ENCODE measurements at regions not wholly inside any gene's neighbourhood (a gene's known extent, or its start where the extent isn't known, plus 50 kb on each side); places are given as distances from the start of the nearest gene placed in this dataset.
"Not testable (repeated sequence)": the region's sequence is repeated elsewhere in the genome, so short reads cannot be mapped to it uniquely, and the experiment has no call there.

DNA sequence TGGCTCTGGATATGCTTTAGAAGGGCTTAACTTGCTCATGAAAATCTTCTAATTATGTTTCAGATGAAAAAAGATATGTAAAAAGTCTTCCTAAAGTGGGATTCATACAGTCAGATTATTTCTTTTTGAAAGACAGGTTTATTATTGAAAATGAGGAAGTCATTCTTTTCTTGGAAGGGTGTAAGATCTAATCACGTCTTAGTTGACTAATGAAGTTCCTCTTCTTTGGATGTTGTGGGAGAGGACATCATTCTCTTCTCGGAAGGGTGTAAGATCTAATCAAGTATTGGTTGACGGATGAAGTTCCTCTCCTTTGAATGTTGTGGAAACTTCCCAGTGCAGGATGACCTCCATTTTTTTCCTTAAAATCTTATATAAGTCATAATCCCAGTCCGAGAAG is 74.9 kb downstream of the ALG10 start:
- no peak for DNase-seq

- no peak for DNase-seq
These were observed 83.2 kb downstream of the ALG10 start for GRCh38 chr12:34105392-34105933.

- DNase-seq, result no peak
These were observed 83.9 kb downstream of the ALG10 start for GRCh38 chr12:34106172-34106571.

DNA sequence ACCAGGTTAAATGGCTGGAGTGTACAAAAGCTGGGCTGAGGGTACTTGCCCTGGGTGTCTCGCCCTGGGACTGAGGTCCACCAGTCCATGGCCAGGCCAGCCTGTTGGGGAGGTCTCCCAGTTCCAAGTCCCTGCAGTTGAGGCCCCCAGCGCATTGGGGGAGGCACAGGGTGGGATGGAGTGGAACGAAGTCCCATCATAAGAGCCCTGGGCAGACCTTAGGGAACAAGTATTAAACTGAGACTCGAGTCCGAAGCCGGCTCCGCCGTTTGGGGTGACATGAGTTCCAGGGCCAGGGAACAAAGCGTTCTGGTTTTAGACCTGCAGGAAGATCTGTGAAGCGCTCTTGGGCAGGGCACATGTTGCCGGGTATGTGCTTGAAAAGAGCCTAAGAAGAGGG is 84.7 kb downstream of the ALG10 start:
- no peak for DNase-seq

- DNase-seq, result no peak
These were observed 85.6 kb downstream of the ALG10 start for GRCh38 chr12:34107781-34108404.

GRCh38 chr12:34108405-34108803 is 86.1 kb downstream of the ALG10 start:
- no peak for DNase-seq

DNA sequence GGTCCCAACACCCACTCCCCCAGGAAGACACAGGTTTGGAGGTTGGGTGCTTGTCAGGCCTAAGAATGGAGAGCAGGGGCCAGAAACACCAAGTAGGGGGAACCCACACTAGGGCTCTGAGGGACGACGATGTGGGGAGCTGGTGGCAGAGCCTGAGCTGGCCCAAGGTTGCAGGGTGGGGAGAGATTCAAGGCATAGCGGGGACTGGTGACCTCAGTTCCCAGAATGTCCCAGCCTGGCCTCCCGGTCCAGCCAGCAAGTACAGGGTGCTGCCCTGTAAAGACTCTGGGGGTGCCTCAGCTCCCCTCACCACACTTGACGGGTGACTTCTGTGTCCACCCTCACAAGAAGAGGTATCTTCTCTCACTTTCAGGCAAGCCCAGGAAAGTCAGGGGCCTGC is 86.7 kb downstream of the ALG10 start:
- DNase-seq, result no peak

DNA sequence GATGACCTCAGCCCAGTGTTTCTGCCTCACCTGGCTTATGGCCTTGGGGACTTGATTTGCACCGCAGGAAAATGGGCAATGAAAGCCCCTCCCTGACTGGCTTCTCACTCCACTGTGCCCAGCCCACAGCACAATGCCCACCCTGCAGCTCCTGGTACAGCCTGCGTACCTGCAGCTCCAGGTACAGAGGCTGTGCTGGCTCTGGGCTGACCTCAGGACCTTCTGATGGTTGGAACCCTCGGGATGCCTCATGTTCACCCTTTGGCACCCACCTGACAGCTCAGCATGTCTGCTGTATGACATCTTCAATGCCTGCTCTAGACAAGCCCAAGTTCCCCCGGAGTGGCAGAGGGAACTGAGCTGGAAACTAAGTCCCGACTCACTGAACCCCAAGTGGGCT is 87.1 kb downstream of the ALG10 start:
- DNase-seq, result no peak

DNA sequence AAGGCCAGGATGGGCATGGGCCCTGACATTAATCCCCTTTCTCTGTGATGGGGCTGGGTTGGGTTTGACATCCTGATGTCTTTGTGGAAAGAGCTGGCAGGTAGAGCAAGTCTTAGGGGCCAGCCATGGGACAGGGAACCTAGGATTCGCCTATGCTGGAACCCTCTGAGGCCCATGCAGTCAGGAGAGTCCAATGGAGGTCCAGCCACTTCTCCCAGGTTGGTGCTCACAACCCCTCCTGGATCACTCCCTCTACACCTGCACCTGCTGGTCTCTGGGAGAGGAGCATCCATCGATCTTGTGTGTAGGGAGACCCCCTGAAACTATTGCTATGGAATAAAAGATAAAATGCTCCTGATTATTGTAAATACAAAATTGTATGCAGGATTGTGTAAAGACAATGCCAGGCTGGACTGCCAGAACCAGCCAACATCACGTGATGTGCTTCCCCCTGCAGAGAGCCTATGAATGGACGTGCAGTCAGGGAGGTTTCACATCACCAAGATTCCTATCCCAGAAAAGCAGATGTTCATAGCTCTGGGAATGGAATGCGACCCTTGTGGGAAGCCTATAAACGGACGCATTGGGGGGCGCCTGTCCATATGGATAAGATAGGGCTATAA is 87.7 kb downstream of the ALG10 start:
- DNase-seq, result not testable (repeated sequence)

DNA sequence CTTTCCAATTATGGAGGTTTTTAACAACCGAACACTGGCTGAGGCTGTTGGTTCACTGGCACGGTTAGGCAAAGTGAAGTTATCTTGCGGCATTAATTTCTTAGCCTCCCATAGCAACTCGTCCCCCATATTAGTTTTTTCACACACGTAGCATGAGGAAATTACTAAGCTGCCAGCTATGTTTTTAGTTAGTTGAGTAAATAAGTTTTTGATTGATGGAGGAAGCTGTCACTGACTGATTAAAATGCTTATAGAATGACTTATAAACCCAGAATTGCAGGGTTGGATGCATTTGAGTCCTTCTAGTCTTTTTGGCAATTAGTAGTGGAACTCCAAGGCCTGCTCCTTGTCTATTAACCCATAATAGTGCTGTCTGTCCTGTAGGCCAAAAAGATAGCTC is 97.1 kb downstream of the ALG10 start:
- no peak for DNase-seq

GRCh38 chr12:34121360-34121759 is 99.1 kb downstream of the ALG10 start:
- DNase-seq, result no peak

GRCh38 chr12:34123092-34123491 is 100.8 kb downstream of the ALG10 start:
- DNase-seq, result not testable (repeated sequence)

- DNase-seq, result no peak
These were observed 102.3 kb downstream of the ALG10 start for GRCh38 chr12:34124608-34125007.

DNA sequence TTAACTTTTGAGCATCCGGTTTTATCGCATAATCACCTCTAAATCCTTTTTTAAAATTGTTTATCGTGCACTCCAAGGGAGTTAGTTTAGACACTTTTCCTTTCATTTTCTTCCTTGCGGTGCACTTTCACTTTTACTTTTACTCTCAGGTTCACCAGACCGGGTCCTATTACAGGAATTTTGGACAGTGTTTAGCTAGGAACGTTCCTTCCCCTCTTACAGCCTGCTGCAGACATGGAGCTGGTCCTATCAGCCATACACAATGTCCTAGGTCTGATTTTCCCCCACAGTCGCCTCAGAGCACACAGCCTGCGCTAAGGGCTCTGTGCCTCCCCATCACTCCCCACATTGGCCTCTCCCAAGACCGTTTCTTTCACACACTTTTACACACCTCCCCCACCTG is 103.9 kb downstream of the ALG10 start:
- DNase-seq, result no peak

- no peak for DNase-seq
These were observed 104.5 kb downstream of the ALG10 start for GRCh38 chr12:34126805-34127204.

DNA sequence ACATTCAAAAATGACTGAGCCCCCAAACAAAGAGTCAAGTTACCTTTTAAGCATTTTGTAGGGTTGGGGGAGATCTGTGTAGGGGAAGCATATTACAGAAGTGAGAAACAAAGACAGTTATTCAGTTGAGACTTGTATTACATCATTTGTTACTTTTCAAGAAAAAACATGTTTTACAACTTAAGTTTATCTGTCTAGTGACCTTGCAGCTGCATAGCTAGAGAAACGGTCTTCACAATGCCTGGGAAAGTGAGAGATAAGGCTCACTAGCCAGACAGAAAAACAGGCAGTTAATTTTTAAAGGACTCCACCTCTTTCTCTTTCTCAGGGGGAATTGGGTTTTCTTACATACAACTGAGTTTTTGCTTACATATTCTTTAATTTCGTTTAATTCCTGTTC is 105.1 kb downstream of the ALG10 start:
- not testable (repeated sequence) for DNase-seq

DNA sequence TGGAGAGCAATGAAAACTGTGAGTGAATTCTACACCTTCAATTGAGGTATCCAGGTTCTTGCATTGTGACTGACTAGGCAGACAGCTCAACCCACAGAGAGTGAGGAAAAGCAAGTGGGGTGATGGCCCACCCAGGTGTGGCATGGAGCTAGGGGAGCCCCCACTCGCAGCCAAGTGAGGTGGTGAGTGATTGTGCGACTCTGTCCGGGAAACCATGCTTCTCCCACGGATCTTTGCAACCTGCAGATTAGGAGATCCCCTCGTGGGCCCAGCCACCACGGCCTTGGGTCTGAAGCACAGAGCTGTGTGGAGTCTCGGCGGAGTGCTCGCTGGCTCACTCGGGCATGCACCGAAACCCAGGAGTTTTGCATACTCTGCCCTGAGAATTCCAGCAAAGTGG is 120.1 kb downstream of the ALG10 start:
- no peak for DNase-seq

DNA sequence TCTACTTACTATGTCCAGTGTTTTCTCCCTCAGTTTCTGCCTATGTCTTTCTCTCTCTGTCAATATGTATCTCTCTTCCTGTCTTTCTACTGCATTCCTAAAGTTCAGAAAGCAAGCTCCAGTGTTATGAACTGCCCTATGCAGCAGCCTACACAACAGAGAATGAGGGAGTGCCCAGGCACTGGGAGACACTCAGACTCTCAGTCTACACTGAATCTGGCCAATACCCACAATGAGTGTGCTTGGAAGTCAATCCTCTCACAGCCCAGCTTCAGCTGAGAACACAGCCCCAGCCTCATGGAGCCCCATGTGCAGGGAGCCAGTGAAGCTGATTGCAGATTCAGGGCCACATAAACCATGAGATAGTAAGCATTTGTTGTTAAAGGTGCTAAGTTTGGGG is 128.7 kb downstream of the ALG10 start:
- no peak for DNase-seq

DNA sequence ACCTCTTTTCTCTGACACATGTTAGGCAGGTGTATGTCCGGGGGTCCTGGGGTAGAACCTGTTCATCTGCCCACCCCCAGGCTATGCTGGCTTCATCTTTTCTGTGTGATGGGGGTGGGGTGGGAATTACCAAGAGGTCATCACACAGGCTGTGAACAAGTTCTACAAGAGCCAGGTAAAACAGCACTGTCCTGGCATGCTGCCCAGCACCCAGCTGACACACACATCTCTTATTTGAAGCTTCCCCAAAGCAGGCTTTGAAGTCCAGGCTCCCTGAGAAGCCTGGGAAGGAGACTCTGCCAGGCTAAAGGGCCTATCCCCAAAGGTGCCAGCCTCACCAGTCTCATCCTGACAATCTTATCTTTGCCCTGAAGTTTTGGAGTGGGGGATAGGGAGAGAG is 141.1 kb downstream of the ALG10 start:
- no peak for DNase-seq

- DNase-seq, result no peak
These were observed 144.2 kb downstream of the ALG10 start for GRCh38 chr12:34166427-34167060.

DNA sequence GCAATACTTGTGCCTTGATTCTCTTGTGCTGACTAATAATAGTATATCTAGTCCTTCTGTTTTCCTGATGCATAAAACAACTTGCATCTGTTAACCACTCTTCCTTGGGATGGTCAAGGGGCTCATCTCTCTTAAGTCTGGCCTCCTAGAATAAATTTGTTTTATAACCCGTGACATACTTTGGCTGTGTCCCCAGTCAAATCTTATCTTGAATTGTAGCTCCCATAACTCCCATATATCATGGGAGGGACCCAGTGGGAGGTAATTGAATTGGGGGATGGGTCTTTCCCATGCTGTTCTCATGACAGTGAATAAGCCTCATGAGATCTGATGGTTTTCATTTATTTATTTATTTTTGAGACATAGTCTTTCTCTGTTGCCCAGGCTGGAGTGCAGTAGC is 146.2 kb downstream of the ALG10 start:
- not testable (repeated sequence) for DNase-seq

DNA sequence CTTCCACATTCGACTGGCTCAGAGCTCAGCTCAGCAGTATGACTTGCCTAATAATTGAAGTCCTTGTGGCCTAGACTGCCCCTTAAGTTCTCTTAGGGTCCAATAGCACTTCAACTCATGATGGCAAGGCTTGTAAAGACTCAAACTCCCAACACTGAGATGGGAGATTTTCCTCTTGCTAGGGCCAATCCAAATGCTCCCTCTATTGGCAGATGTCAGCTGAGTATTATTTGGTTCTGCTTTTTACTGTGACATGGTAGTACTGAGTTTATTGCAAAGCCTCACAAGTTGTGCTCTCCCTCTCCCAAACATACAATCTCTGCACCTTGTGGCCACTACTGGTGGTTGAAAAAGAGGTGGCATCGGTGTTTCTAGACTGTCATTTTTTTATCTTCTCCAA is 164.2 kb downstream of the ALG10 start:
- DNase-seq, result no peak

DNA sequence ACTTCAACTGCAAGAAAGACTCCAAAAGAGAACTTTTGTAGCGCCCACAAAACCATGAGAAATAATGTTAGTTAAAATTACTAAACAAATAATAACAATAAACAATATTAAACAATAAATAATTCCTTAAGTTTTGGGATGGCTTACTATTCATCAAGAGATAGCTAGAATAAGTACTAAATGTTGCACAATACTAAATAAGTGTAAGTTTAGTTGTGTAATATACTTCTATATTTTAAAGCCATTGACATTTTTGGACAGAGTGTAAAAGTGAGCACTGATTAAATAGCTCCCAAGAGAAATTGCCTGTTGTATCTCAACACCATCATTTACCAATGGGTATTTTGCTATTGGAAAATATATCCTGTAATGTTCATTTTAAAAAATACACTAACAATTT is 166.7 kb downstream of the ALG10 start:
- no peak for DNase-seq
